ENCODE measurements at regions not wholly inside any gene's neighbourhood (a gene's known extent, or its start where the extent isn't known, plus 50 kb on each side); places are given as distances from the start of the nearest gene placed in this dataset.

GRCh38 chr1:229848752-229849677, 218.0 kb upstream of the GALNT2 start:
- DNase-seq = no peak
- Histone ChIP-seq H3K36me3 (no peaks in the 10 kb centered on the region), H3K4me3 (no peak overlapping the region), H3K27me3 (no peaks in the 10 kb centered on the region), H3K9me3 (no peaks in the 10 kb centered on the region), H3K27ac (no peak overlapping the region), H3K4me1 (peaks cover 0 to 19% (median 1%) of the 10 kb centered on the region in 4 donors)
- no peak for TF ChIP-seq POLR2A (IDR thresholded peaks at IDR 0.05)
- peak in 5 of 6 experiments; percentile 11 to 49 (median 38) for TF ChIP-seq CTCF (IDR thresholded peaks at IDR 0.05)

GRCh38 chr1:229851511-229851910, 215.5 kb upstream of the GALNT2 start:
- peaks cover 0 to 4% (median 2%) of the 10 kb centered on the region in 4 donors for H3K4me1 ChIP-seq
- H3K36me3 ChIP-seq = no peaks in the 10 kb centered on the region
- H3K4me3 ChIP-seq = no peak overlapping the region
- TF ChIP-seq POLR2A (IDR thresholded peaks at IDR 0.05) (no peak), CTCF (IDR thresholded peaks at IDR 0.05) (no peak)
- H3K27me3 ChIP-seq = no peaks in the 10 kb centered on the region
- DNase-seq = no peak
- H3K9me3 ChIP-seq = no peaks in the 10 kb centered on the region
- H3K27ac ChIP-seq = no peak overlapping the region

GRCh38 chr1:229853751-229854150, 213.3 kb upstream of the GALNT2 start:
- Histone ChIP-seq H3K27me3 (no peaks in the 10 kb centered on the region), H3K27ac (no peak overlapping the region), H3K4me1 (peaks cover 0 to 3% (median 0%) of the 10 kb centered on the region in 4 donors), H3K9me3 (no peaks in the 10 kb centered on the region), H3K36me3 (no peaks in the 10 kb centered on the region), H3K4me3 (no peak overlapping the region)
- no peak for TF ChIP-seq CTCF (IDR thresholded peaks at IDR 0.05)
- DNase-seq = no peak

- peaks cover 0 to 3% (median 0%) of the 10 kb centered on the region in 4 donors for H3K4me1 ChIP-seq
- H3K9me3 ChIP-seq = no peaks in the 10 kb centered on the region
- DNase-seq = no peak
- no peaks in the 10 kb centered on the region for H3K36me3 ChIP-seq
- H3K4me3 ChIP-seq = no peak overlapping the region
- no peaks in the 10 kb centered on the region for H3K27me3 ChIP-seq
- TF ChIP-seq CTCF (IDR thresholded peaks at IDR 0.05) (no peak), POLR2A (IDR thresholded peaks at IDR 0.05) (no peak)
- H3K27ac ChIP-seq = no peak overlapping the region
These were observed 212.4 kb upstream of the GALNT2 start for GRCh38 chr1:229854620-229855019.

GRCh38 chr1:229856009-229856650, 210.9 kb upstream of the GALNT2 start:
- peak overlapping the region in 2 of 4 donors; percentile 13 to 15 for H3K4me3 ChIP-seq
- TF ChIP-seq POLR2A (IDR thresholded peaks at IDR 0.05) = no peak
- peaks cover 0 to 3% (median 0%) of the 10 kb centered on the region in 4 donors for H3K4me1 ChIP-seq
- peak in 2 of 3 donors; percentile 74 to 75 for DNase-seq
- H3K36me3 ChIP-seq = no peaks in the 10 kb centered on the region
- H3K9me3 ChIP-seq = no peaks in the 10 kb centered on the region
- H3K27ac ChIP-seq = peak overlapping the region in 2 of 4 donors; percentile 50 to 75
- H3K27me3 ChIP-seq = no peaks in the 10 kb centered on the region

GRCh38 chr1:229857585-229857984, 209.5 kb upstream of the GALNT2 start:
- no peaks in the 10 kb centered on the region for H3K27me3 ChIP-seq

More at GRCh38 chr1:229857585-229857984, 209.5 kb upstream of the GALNT2 start:
- TF ChIP-seq POLR2A (IDR thresholded peaks at IDR 0.05) (no peak), CTCF (IDR thresholded peaks at IDR 0.05) (no peak)
- Histone ChIP-seq H3K27ac (no peak overlapping the region), H3K4me3 (no peak overlapping the region), H3K36me3 (no peaks in the 10 kb centered on the region), H3K4me1 (peaks cover 0 to 3% (median 0%) of the 10 kb centered on the region in 4 donors), H3K9me3 (no peaks in the 10 kb centered on the region)
- DNase-seq = no peak

All from Peyer's patch (tissue), 4 donors.